HG03196 (cell line): ENCODE measurements at regions not wholly inside any gene's neighbourhood (a gene's known extent, or its start where the extent isn't known, plus 50 kb on each side); places are given as distances from the start of the nearest gene placed in this dataset.

Source experiments
- ATAC-seq: cut with Tn5 transposase; IDR thresholded peaks from one replicate; pipeline ENCODE4 v1.9.1; 2021; ENCODE audit not compliant: unreplicated experiment

- ATAC-seq, result no peak
Observed at GRCh38 chr2:164102366-164102765, 366.6 kb upstream of the FIGN start.

- no peak for ATAC-seq
Observed at GRCh38 chr2:164091673-164092072, 355.9 kb upstream of the FIGN start.

- no peak for ATAC-seq
Observed at GRCh38 chr2:164090533-164090932, 354.7 kb upstream of the FIGN start.

- ATAC-seq, result no peak
Observed at GRCh38 chr2:164084066-164084465, 348.3 kb upstream of the FIGN start.

DNA sequence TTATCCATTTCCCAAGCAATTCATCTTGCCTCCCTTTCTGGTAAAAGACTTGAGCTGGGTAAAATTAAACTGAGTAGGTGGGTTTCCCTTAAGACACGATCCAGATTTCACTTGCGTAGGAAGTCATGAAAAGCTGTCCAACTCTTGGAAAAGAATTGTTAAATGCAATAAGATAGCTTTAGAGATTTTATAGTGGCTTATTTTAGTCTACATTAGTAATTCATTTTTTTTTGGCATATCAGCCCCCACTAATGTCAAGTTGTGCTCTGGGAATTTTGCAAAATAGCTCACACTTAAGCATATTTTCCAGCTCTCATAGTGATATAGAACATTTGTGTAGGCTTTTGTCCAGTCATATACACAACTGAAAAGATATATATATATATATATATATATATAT is 344.7 kb upstream of the FIGN start:
- ATAC-seq, result no peak

GRCh38 chr2:164079258-164079657 is 343.4 kb upstream of the FIGN start:
- no peak for ATAC-seq

GRCh38 chr2:164078421-164078820 is 342.6 kb upstream of the FIGN start:
- ATAC-seq, result no peak

GRCh38 chr2:164073101-164074074 is 337.6 kb upstream of the FIGN start:
- ATAC-seq, result no peak

- no peak for ATAC-seq
Observed at GRCh38 chr2:164069540-164069939, 333.7 kb upstream of the FIGN start.

DNA sequence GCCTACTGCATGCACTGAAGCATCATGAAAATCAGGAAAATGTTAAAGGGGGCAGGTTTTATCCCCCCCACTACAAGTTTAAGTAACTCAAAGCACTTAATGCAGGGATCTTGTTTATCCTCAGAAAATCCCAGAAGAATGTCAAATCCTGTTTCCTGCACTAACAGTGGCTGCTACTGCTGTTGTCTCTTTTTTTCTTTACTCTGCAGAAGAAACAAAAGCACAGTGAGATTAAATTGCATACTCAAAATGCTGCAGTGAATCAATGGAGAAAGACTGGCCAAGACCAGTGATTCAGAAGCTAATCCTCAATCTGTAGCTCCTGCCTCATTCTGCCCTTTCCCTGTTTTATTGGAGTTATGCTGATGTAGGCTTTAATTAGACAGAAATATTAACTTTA is 332.3 kb upstream of the FIGN start:
- ATAC-seq, result no peak

DNA sequence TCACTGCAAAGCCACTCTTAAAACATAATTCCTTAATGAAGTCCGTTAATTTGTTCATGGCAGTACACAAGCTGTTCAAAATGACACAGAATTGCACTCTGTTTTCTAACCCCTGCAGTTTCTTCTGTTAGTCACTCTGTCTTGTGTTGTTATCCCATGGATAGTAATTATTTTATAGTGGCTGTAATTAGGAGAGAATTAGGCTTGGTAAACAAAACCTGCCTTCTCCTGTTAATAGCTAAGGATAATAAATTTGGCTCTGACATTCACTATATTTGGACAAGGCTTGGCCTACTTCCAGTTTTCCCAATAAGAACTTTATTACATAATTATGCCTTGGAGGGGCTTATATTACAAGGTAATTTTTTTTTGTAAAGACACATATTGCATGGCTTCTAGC is 330.3 kb upstream of the FIGN start:
- ATAC-seq, result no peak

GRCh38 chr2:164065038-164065437 is 329.2 kb upstream of the FIGN start:
- ATAC-seq, result no peak

DNA sequence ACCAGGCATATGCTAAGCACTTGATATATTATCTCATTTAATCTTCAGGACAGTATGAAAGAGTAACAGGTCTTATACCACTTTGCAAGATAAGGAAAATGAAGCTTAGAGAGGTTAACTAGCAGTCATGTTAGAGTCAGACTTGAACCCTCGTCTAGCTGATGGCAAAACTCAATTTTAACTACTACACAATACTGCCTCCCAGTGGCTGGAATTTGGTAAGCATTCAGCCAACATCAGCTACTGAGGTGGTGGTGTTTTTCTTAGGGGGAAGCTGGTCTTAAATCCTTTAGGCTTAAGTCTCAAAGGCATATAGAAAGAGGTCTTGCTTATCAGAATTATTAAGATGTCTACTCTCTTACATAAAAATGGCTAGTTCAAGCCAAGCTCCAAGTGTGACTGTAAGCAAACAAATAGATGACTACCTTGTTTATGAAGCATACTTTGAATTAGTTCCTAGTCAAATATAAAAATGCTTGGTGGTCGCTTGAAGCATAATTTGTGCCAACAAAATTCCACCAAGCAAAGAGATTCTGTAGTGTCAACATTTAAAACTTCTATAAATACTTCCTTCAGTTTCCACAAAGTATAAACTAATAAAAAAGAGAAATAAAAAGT is 325.4 kb upstream of the FIGN start:
- peak; percentile 72 for ATAC-seq

- no peak for ATAC-seq
Observed at GRCh38 chr2:164060031-164060430, 324.2 kb upstream of the FIGN start.

GRCh38 chr2:164055623-164056022 is 319.8 kb upstream of the FIGN start:
- no peak for ATAC-seq

GRCh38 chr2:164054651-164055050 is 318.8 kb upstream of the FIGN start:
- ATAC-seq, result no peak

GRCh38 chr2:164053021-164053420 is 317.2 kb upstream of the FIGN start:
- ATAC-seq, result no peak

- no peak for ATAC-seq
Observed at GRCh38 chr2:164052006-164052405, 316.2 kb upstream of the FIGN start.

GRCh38 chr2:164048729-164049128 is 312.9 kb upstream of the FIGN start:
- no peak for ATAC-seq

- ATAC-seq, result no peak
Observed at GRCh38 chr2:164046040-164046439, 310.2 kb upstream of the FIGN start.

GRCh38 chr2:164044622-164045021 is 308.8 kb upstream of the FIGN start:
- no peak for ATAC-seq

DNA sequence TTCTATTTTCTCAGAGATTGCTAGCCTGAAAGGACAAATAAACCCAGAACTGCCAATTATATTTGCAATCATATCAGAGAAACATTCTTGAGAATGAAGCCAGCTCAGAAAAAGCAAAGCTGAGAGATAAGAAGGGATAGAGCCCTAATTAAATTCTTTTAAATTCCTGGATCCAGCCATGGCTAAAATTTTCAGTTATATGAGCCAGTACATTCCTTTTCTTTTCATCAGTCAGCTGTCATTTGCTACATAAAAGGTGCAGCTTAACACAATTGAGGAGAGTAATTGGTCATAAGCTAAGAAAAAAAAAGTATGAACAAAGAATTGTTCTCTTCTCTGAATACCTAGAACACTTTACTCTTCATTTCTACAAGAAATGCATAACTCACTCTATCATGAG is 303.5 kb upstream of the FIGN start:
- ATAC-seq, result no peak
